ENCODE measurements at regions not wholly inside any gene's neighbourhood (a gene's known extent, or its start where the extent isn't known, plus 50 kb on each side); places are given as distances from the start of the nearest gene placed in this dataset.

- no peak overlapping the region for H3K4me3 ChIP-seq (replicated peaks; ENCODE audit: low read depth, low read length)
- DNase-seq (ENCODE audit: extremely low read depth, low read depth) = no peak
- TF ChIP-seq CTCF (IDR thresholded peaks at IDR 0.05; ENCODE audit: low read depth, low read length, missing control alignments) = no peak
These were observed 412.8 kb downstream of the PRDM5 start for GRCh38 chr4:120509719-120510118.

GRCh38 chr4:120509222-120509621 lies 413.3 kb downstream of the PRDM5 start:
- no peak for DNase-seq (ENCODE audit: extremely low read depth, low read depth)
- no peak overlapping the region for H3K4me3 ChIP-seq (replicated peaks; ENCODE audit: low read depth, low read length)
- TF ChIP-seq CTCF (IDR thresholded peaks at IDR 0.05; ENCODE audit: low read depth, low read length, missing control alignments) = no peak

GRCh38 chr4:120508036-120508435 lies 414.5 kb downstream of the PRDM5 start:
- H3K4me3 ChIP-seq (replicated peaks; ENCODE audit: low read depth, low read length) = no peak overlapping the region
- TF ChIP-seq CTCF (IDR thresholded peaks at IDR 0.05; ENCODE audit: low read depth, low read length, missing control alignments) = no peak
- DNase-seq (ENCODE audit: extremely low read depth, low read depth) = no peak

GRCh38 chr4:120506536-120506935 lies 416.0 kb downstream of the PRDM5 start:
- no peak for TF ChIP-seq CTCF (IDR thresholded peaks at IDR 0.05; ENCODE audit: low read depth, low read length, missing control alignments)
- no peak for DNase-seq (ENCODE audit: extremely low read depth, low read depth)
- no peak overlapping the region for H3K4me3 ChIP-seq (replicated peaks; ENCODE audit: low read depth, low read length)

- no peak for DNase-seq (ENCODE audit: extremely low read depth, low read depth)
- no peak overlapping the region for H3K4me3 ChIP-seq (replicated peaks; ENCODE audit: low read depth, low read length)
- TF ChIP-seq CTCF (IDR thresholded peaks at IDR 0.05; ENCODE audit: low read depth, low read length, missing control alignments) = no peak
These were observed 423.8 kb downstream of the PRDM5 start for GRCh38 chr4:120498678-120499077.

- TF ChIP-seq CTCF (IDR thresholded peaks at IDR 0.05; ENCODE audit: low read depth, low read length, missing control alignments) = no peak
- DNase-seq (ENCODE audit: extremely low read depth, low read depth) = peak; percentile 22
- H3K4me3 ChIP-seq (replicated peaks; ENCODE audit: low read depth, low read length) = no peak overlapping the region
These were observed 424.8 kb upstream of the MAD2L1 start for GRCh38 chr4:120491481-120491880.

GRCh38 chr4:120481756-120482155 lies 415.1 kb upstream of the MAD2L1 start:
- TF ChIP-seq CTCF (IDR thresholded peaks at IDR 0.05; ENCODE audit: low read depth, low read length, missing control alignments) = no peak

More at GRCh38 chr4:120481756-120482155, 415.1 kb upstream of the MAD2L1 start:
- DNase-seq (ENCODE audit: extremely low read depth, low read depth) = no peak
- H3K4me3 ChIP-seq (replicated peaks; ENCODE audit: low read depth, low read length) = no peak overlapping the region
